ENCODE measurements at regions not wholly inside any gene's neighbourhood (a gene's known extent, or its start where the extent isn't known, plus 50 kb on each side); places are given as distances from the start of the nearest gene placed in this dataset.

DNA sequence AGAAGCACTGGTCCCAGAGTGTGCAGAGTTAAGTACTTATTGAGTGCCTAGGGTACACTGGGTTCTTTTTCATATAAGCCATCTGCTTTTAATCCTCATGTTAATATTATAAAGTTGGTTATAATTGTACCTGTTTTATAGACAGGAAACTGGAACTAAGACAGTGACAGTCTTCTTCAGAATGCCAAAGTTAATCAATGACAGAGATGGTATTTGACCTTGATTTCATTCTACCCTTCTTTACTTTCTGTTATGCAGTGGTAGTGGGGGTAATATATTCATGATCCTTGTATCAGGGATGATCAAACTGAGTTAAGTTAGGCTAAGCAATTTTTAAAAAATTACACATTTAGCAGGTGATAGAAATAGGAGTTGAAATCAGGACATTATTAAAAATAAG lies 108.6 kb upstream of the GOT2 start:
- TF ChIP-seq, protein P1, sequence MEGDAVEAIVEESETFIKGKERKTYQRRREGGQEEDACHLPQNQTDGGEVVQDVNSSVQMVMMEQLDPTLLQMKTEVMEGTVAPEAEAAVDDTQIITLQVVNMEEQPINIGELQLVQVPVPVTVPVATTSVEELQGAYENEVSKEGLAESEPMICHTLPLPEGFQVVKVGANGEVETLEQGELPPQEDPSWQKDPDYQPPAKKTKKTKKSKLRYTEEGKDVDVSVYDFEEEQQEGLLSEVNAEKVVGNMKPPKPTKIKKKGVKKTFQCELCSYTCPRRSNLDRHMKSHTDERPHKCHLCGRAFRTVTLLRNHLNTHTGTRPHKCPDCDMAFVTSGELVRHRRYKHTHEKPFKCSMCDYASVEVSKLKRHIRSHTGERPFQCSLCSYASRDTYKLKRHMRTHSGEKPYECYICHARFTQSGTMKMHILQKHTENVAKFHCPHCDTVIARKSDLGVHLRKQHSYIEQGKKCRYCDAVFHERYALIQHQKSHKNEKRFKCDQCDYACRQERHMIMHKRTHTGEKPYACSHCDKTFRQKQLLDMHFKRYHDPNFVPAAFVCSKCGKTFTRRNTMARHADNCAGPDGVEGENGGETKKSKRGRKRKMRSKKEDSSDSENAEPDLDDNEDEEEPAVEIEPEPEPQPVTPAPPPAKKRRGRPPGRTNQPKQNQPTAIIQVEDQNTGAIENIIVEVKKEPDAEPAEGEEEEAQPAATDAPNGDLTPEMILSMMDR (IDR thresholded peaks at IDR 0.05; ENCODE audit: poor library complexity) = no peak
- no peak for TF ChIP-seq EZH2 (IDR thresholded peaks at IDR 0.05; ENCODE audit: borderline replicate concordance)

Data from hepatocyte (in vitro differentiated cells).